Lower leg skin (tissue), 4 donors: ENCODE measurements at regions not wholly inside any gene's neighbourhood (a gene's known extent, or its start where the extent isn't known, plus 50 kb on each side); places are given as distances from the start of the nearest gene placed in this dataset.
A peak's percentile ranks its signal among the peaks of the same experiment; 100 is the strongest.

Source experiments
- DNase-seq, 2 donors: peaks; one replicate each; pipeline ENCODE4 v3.0.0-alpha.2; 2019; ENCODE audit warnings: low spot score in 2 of 2
- H3K4me3 ChIP-seq: fragments of 200-600 bp; sonication (generic); 2 replicates; pipeline ENCODE4 v1.5.1; 2017; ENCODE audit warnings: mild to moderate bottlenecking, low read depth; ENCODE audit not compliant: poor library complexity, severe bottlenecking
- POLR2A ChIP-seq, 2 donors: fragments of 450-650 bp; IDR thresholded peaks; one replicate each; pipeline ENCODE4 v1.6.1; 2016 to 2017; ENCODE audit warnings: antibody characterized with exemption in 2 of 2, mild to moderate bottlenecking in 1 of 2, moderate library complexity in 1 of 2
- WGBS, 2 donors: methylation state at CpG; one replicate each; pipeline ENCODE4 v1.1.5; 2018; 5-methylcytosine and 5-hydroxymethylcytosine counted together
- intact Hi-C: fragments of 100-400 bp; cut with DNase I; formaldehyde crosslinking; loops from one replicate; pipeline ENCODE4 v1.15.0; 2023; ENCODE audit warnings: low total_unique reads
- TF ChIP-seq, protein P1 (sequence below), 3 donors: fragments of 450-650 bp; IDR thresholded peaks; one replicate each; pipeline ENCODE4 v1.5.1; 2016; ENCODE audit warnings: antibody characterized with exemption in 3 of 3, mild to moderate bottlenecking in 3 of 3, moderate library complexity in 2 of 3

GRCh38 chr13:34654647-34655046 lies 287.4 kb upstream of the NBEA start:
- H3K4me3 ChIP-seq = no peak overlapping the region
- WGBS, 2 donors = 63 to 68% methylated on average over 6 of the region's 6 CpGs
- DNase-seq = no peak
- intact Hi-C loops = no loop called here
- TF ChIP-seq POLR2A (IDR thresholded peaks at IDR 0.05) = no peak

DNA sequence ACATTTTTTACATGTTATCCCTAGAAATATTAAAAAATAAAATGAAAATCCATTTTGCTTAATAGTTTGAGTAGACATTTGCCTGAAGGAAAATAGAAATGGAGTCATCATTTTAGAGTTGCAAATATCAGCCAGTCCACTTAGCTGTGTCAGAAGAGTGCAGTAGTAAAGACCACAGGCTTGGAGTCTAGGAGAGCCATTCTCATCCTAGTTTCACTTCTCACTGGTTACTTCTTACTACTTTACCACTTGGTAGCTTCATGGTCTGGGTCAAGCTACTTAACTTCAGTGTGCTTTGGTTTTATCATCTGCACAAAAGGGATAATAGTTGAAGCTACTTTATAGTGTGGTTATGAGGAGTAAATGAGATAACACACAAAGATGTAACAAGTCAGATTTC lies 286.5 kb upstream of the NBEA start:
- no peak for DNase-seq
- intact Hi-C loops = no loop called here
- no peak overlapping the region for H3K4me3 ChIP-seq
- no peak for TF ChIP-seq POLR2A (IDR thresholded peaks at IDR 0.05)
- TF ChIP-seq, protein P1, sequence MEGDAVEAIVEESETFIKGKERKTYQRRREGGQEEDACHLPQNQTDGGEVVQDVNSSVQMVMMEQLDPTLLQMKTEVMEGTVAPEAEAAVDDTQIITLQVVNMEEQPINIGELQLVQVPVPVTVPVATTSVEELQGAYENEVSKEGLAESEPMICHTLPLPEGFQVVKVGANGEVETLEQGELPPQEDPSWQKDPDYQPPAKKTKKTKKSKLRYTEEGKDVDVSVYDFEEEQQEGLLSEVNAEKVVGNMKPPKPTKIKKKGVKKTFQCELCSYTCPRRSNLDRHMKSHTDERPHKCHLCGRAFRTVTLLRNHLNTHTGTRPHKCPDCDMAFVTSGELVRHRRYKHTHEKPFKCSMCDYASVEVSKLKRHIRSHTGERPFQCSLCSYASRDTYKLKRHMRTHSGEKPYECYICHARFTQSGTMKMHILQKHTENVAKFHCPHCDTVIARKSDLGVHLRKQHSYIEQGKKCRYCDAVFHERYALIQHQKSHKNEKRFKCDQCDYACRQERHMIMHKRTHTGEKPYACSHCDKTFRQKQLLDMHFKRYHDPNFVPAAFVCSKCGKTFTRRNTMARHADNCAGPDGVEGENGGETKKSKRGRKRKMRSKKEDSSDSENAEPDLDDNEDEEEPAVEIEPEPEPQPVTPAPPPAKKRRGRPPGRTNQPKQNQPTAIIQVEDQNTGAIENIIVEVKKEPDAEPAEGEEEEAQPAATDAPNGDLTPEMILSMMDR (IDR thresholded peaks at IDR 0.05) = no peak

DNA sequence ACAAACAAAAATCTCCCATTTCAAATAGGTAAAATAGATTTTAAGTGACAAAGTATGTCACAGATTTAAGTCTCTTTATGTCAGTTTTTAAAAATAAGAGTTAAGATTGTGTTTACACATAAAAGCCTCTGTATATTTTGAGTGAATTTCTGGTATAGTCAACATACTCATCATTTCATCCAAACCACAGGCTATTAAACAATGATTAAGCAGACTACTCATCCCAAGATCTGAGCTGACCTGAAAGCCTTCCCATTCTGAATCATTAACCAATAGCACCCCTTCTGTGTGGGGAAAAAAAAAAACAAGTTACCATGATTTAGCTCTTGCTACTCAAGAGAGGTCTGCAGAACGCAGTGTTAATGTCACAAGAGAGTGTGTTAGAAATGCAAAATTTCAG lies 284.4 kb upstream of the NBEA start:
- no peak overlapping the region for H3K4me3 ChIP-seq
- 94 to 97% methylated on average over 1 of the region's 1 CpG for WGBS, 2 donors
- DNase-seq = no peak
- intact Hi-C loops = no loop called here
- TF ChIP-seq, protein P1 (IDR thresholded peaks at IDR 0.05) = no peak
- no peak for TF ChIP-seq POLR2A (IDR thresholded peaks at IDR 0.05)

GRCh38 chr13:34667286-34668218 lies 274.5 kb upstream of the NBEA start:
- TF ChIP-seq POLR2A (IDR thresholded peaks at IDR 0.05) = no peak
- TF ChIP-seq, protein P1 (IDR thresholded peaks at IDR 0.05) = no peak

DNA sequence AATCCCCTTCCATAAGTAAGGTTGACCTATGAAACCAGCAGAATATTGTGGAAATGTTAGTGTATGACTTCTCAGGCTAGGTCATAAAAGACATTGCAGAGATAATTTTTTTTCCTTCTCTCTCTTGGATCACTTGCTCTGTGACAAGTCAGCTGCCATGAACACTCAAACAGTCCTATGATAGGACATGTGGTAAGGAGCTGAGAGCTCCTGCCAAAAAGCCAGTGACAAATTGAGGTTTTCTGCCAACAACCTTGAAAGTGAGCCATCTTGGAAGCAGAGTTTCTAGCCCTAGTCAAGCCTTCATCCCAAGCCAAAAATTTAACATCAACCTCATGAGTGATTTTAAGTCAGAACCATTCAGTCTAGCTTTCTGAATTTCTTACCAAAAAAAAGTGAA lies 270.9 kb upstream of the NBEA start:
- peak in 1 of 2 donors; percentile 52 for DNase-seq
- intact Hi-C loops = no loop called here
- H3K4me3 ChIP-seq = no peak overlapping the region
- TF ChIP-seq POLR2A (IDR thresholded peaks at IDR 0.05) = no peak
- TF ChIP-seq, protein P1 (IDR thresholded peaks at IDR 0.05) = no peak

More at GRCh38 chr13:34667286-34668218, 274.5 kb upstream of the NBEA start:
- DNase-seq = no peak
- WGBS, 2 donors = 88 to 89% methylated on average over 11 of the region's 11 CpGs
- intact Hi-C loops = no loop called here
- H3K4me3 ChIP-seq = no peak overlapping the region

DNA sequence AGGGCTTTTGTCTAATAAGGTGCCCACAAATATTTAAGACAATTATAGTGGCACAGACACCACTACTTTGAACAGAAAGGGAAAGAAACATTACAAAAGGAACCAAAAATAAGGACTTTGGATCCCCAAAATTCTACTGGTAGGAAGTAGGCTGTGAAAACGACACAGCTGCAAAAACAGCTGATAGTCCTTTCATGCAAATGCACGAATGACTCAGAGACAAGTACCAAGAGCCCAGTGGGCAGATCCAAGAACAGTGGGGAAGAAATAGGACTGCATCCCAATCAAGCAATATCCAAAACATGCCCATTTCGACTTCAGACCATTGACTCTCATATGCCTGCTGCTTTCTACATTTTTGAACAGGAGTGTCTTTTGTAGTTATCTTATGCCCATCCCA lies 269.4 kb upstream of the NBEA start:
- WGBS, 2 donors = 27 to 30% methylated on average over 3 of the region's 3 CpGs
- intact Hi-C loops = no loop called here
- TF ChIP-seq POLR2A (IDR thresholded peaks at IDR 0.05) = no peak
- TF ChIP-seq, protein P1 (IDR thresholded peaks at IDR 0.05) = no peak

More for the DNA sequence above, 269.4 kb upstream of the NBEA start:
- no peak overlapping the region for H3K4me3 ChIP-seq
- no peak for DNase-seq
